HG03575 (cell line): ENCODE measurements at regions not wholly inside any gene's neighbourhood (a gene's known extent, or its start where the extent isn't known, plus 50 kb on each side); places are given as distances from the start of the nearest gene placed in this dataset.
"Not testable (repeated sequence)": the region's sequence is repeated elsewhere in the genome, so short reads cannot be mapped to it uniquely, and the experiment has no call there.

Experiments
- ATAC-seq: cut with Tn5 transposase; IDR thresholded peaks from one replicate; pipeline ENCODE4 v1.9.1; 2021; ENCODE audit not compliant: unreplicated experiment, insufficient number of reproducible peaks, low FRiP score; ENCODE audit errors: extremely low read depth

- no peak for ATAC-seq
Measured at GRCh38 chr9:115413766-115414382, 295.9 kb upstream of the TNC start.

GRCh38 chr9:115414561-115414960 is 296.6 kb upstream of the TNC start:
- ATAC-seq: no peak

- no peak for ATAC-seq
Measured at GRCh38 chr9:115415450-115415849, 297.5 kb upstream of the TNC start.

GRCh38 chr9:115416299-115416698 is 298.3 kb upstream of the TNC start:
- no peak for ATAC-seq

- not testable (repeated sequence) for ATAC-seq
Measured at GRCh38 chr9:115418181-115418580, 300.2 kb upstream of the TNC start.

- no peak for ATAC-seq
Measured at GRCh38 chr9:115422932-115423440, 305.0 kb upstream of the TNC start.

GRCh38 chr9:115423646-115424045 is 305.7 kb upstream of the TNC start:
- ATAC-seq: no peak

GRCh38 chr9:115425601-115426000 is 307.6 kb upstream of the TNC start:
- no peak for ATAC-seq

GRCh38 chr9:115437418-115437817 is 319.5 kb upstream of the TNC start:
- ATAC-seq: no peak

GRCh38 chr9:115439641-115440040 is 321.7 kb upstream of the TNC start:
- ATAC-seq: no peak

GRCh38 chr9:115442054-115442453 is 324.1 kb upstream of the TNC start:
- ATAC-seq: no peak

- no peak for ATAC-seq
Measured at GRCh38 chr9:115443890-115444289, 325.9 kb upstream of the TNC start.

- ATAC-seq: no peak
Measured at GRCh38 chr9:115444959-115445358, 327.0 kb upstream of the TNC start.

- ATAC-seq: no peak
Measured at GRCh38 chr9:115445655-115446054, 327.7 kb upstream of the TNC start.

GRCh38 chr9:115456515-115456914 is 338.6 kb upstream of the TNC start:
- no peak for ATAC-seq

- no peak for ATAC-seq
Measured at GRCh38 chr9:115461280-115461679, 343.3 kb upstream of the TNC start.

GRCh38 chr9:115462623-115463022 is 344.7 kb upstream of the TNC start:
- ATAC-seq: no peak

- ATAC-seq: no peak
Measured at GRCh38 chr9:115466756-115467155, 348.8 kb upstream of the TNC start.

- no peak for ATAC-seq
Measured at GRCh38 chr9:115469841-115470240, 351.9 kb upstream of the TNC start.

GRCh38 chr9:115473032-115473431 is 355.1 kb upstream of the TNC start:
- ATAC-seq: not testable (repeated sequence)

GRCh38 chr9:115481769-115482168 is 363.8 kb upstream of the TNC start:
- no peak for ATAC-seq
